ENCODE measurements at regions not wholly inside any gene's neighbourhood (a gene's known extent, or its start where the extent isn't known, plus 50 kb on each side); places are given as distances from the start of the nearest gene placed in this dataset.

GRCh38 chr20:52791091-52791490 is 181.1 kb upstream of the TSHZ2 start:
- TF ChIP-seq ZNF281 (CRISPR knock-in tag; IDR thresholded peaks at IDR 0.05; ENCODE audit: borderline replicate concordance), result no peak
- TF ChIP-seq, protein P1, sequence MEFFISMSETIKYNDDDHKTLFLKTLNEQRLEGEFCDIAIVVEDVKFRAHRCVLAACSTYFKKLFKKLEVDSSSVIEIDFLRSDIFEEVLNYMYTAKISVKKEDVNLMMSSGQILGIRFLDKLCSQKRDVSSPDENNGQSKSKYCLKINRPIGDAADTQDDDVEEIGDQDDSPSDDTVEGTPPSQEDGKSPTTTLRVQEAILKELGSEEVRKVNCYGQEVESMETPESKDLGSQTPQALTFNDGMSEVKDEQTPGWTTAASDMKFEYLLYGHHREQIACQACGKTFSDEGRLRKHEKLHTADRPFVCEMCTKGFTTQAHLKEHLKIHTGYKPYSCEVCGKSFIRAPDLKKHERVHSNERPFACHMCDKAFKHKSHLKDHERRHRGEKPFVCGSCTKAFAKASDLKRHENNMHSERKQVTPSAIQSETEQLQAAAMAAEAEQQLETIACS (CRISPR knock-in tag; IDR thresholded peaks at IDR 0.05), result no peak
- no peak for TF ChIP-seq REST (IDR thresholded peaks at IDR 0.05; ENCODE audit: borderline replicate concordance in 1 of 2, low read depth in 1 of 2, low read length in 2 of 2)
- TF ChIP-seq ZBTB33 (CRISPR knock-in tag; IDR thresholded peaks at IDR 0.05), result no peak
- no peak for TF ChIP-seq KLF9 (CRISPR knock-in tag; IDR thresholded peaks at IDR 0.05; ENCODE audit: low read depth)
- no peak for TF ChIP-seq CTCF (CRISPR knock-in tag; IDR thresholded peaks at IDR 0.05)
- no peak for TF ChIP-seq ATRX (CRISPR knock-in tag; IDR thresholded peaks at IDR 0.05; ENCODE audit: borderline replicate concordance)
